ENCODE measurements at regions not wholly inside any gene's neighbourhood (a gene's known extent, or its start where the extent isn't known, plus 50 kb on each side); places are given as distances from the start of the nearest gene placed in this dataset.

DNA sequence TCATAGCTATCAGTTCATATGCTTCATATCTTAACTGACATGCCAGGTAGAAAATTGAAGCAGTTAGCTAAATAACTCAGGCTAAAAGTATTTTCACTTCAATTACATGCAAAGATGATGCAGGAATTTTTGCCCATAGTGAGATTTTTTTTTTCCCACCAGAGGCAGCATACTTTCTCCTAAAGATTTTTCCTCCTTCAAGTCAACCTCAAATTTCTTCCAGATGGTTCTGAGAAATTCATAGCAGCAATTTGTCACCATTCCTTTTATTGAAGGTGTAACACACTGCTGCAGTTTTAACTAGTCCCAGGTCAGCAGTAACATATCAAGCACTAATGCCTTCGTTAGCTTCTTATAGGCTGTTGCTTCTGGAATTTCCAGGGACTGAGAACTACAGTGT lies 141.9 kb downstream of the SUCLA2 start:
- Histone ChIP-seq H3K36me3 (replicated peaks in 1 of 2; ENCODE audit: control extremely low read depth in 1 of 2, control insufficient read depth in 1 of 2, extremely low read depth in 1 of 2, insufficient read depth in 2 of 2, low read length in 1 of 2) (no peaks in the 10 kb centered on the region), H4K20me1 (ENCODE audit: control insufficient read depth, insufficient read depth, low read length, poor library complexity, severe bottlenecking) (no peaks in the 10 kb centered on the region), H3K27me3 (replicated peaks in 1 of 4; ENCODE audit: control extremely low read depth in 1 of 4, control insufficient read depth in 3 of 4, insufficient read depth in 4 of 4, low read length in 3 of 4) (no peaks in the 10 kb centered on the region), H2AFZ (ENCODE audit: insufficient read depth, low read depth, low read length, poor library complexity, severe bottlenecking) (no peak overlapping the region), H3K9ac (ENCODE audit: low read length) (no peak overlapping the region), H3K4me2 (replicated peaks; ENCODE audit: low read depth, low read length, poor library complexity, severe bottlenecking) (no peak overlapping the region), H3K27ac (ENCODE audit: low read length in 2 of 2) (no peak overlapping the region), H3K4me1 (ENCODE audit: control insufficient read depth in 2 of 2, insufficient read depth in 2 of 2, low read length in 2 of 2) (no peaks in the 10 kb centered on the region), H3K79me2 (ENCODE audit: control insufficient read depth, insufficient read depth, low read length) (no peaks in the 10 kb centered on the region), H3K4me3 (ENCODE audit: control extremely low read depth in 1 of 5, extremely low read depth in 1 of 5, insufficient read depth in 1 of 5, low read depth in 2 of 5, low read length in 4 of 5) (no peak overlapping the region), H3K9me3 (ENCODE audit: control extremely low read depth in 1 of 3, control insufficient read depth in 2 of 3, insufficient read depth in 1 of 3, low read length in 2 of 3) (no peaks in the 10 kb centered on the region)
- TF ChIP-seq, protein P1, sequence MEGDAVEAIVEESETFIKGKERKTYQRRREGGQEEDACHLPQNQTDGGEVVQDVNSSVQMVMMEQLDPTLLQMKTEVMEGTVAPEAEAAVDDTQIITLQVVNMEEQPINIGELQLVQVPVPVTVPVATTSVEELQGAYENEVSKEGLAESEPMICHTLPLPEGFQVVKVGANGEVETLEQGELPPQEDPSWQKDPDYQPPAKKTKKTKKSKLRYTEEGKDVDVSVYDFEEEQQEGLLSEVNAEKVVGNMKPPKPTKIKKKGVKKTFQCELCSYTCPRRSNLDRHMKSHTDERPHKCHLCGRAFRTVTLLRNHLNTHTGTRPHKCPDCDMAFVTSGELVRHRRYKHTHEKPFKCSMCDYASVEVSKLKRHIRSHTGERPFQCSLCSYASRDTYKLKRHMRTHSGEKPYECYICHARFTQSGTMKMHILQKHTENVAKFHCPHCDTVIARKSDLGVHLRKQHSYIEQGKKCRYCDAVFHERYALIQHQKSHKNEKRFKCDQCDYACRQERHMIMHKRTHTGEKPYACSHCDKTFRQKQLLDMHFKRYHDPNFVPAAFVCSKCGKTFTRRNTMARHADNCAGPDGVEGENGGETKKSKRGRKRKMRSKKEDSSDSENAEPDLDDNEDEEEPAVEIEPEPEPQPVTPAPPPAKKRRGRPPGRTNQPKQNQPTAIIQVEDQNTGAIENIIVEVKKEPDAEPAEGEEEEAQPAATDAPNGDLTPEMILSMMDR (IDR thresholded peaks at IDR 0.05): no peak
- no peak for TF ChIP-seq EZH2 (IDR thresholded peaks at IDR 0.05; ENCODE audit: borderline replicate concordance, insufficient read depth, low read depth, low read length, poor library complexity, severe bottlenecking)
- intact Hi-C loops (cut with micrococcal nuclease): no loop called here
- ATAC-seq (ENCODE audit: low read depth) (no peak), DNase-seq (no peak)
- H3K4me3 Mint-ChIP-seq: no peak overlapping the region
- no peak overlapping the region for H3K27ac Mint-ChIP-seq
- H3K27me3 Mint-ChIP-seq: no peaks in the 10 kb centered on the region
- H3K9me3 Mint-ChIP-seq (ENCODE audit: insufficient read depth): peaks cover 2% of the 10 kb centered on the region
- POLR2A ChIA-PET: no interaction called here
- CTCF ChIA-PET: no interaction called here
- no peaks in the 10 kb centered on the region for H3K4me1 Mint-ChIP-seq
- WGBS (ENCODE audit: insufficient coverage): no CpG with 5 or more reads among the region's 1 CpG

DNA sequence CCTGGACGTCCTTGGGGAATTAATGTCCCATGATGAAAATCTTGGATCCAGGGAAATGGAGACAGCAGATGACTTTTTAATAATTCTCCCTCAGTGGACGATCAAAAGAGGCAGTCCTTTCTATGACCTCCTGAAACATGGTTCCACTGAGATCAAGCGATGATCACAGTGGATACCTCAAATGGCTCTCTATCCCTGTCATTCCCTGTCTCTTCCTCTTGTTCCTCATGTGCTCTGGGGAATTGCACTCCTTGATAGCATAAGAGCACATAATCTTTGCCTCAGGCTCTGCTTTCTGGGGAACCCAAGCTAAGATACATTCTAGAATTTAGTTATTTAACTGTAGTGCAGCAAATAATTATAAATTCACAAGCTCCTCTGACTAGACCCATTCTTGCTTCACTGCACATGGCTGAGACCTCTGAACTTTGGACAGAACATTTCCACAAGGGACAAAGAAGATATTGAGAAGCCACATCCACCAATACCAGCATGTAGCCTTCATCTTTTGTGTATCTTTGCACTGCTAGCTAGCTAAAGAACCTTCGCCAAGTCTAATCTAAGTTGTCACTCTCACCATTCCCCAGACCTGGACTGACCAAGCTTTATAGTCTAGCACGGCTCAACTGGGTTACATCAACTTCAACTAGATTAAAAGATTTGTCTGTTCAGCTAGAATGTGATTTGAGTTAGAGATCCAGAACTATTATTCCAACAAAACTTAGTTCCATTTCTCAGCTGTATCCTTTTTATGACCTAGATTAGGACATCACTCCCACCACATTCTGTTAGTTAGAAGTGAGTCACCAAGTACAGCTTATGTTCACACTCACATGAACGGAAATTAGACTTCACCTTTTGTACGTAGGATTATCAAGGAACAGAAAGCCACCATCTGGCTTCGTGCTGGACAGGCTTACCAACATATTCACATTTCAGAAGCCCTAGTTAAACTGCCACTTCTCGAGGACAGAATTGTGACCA lies 142.7 kb downstream of the SUCLA2 start:
- Mint-ChIP-seq H3K27ac (no peak overlapping the region), H3K4me3 (no peak overlapping the region), H3K9me3 (ENCODE audit: insufficient read depth) (peaks cover 2% of the 10 kb centered on the region), H3K27me3 (no peaks in the 10 kb centered on the region), H3K4me1 (no peaks in the 10 kb centered on the region)
- 87% methylated on average over 7 of the region's 9 CpGs for WGBS (ENCODE audit: insufficient coverage)
- POLR2A ChIA-PET: no interaction called here
- Histone ChIP-seq H2AFZ (ENCODE audit: insufficient read depth, low read depth, low read length, poor library complexity, severe bottlenecking) (no peak overlapping the region), H3K4me1 (ENCODE audit: control insufficient read depth in 2 of 2, insufficient read depth in 2 of 2, low read length in 2 of 2) (no peaks in the 10 kb centered on the region), H3K27me3 (replicated peaks in 1 of 4; ENCODE audit: control extremely low read depth in 1 of 4, control insufficient read depth in 3 of 4, insufficient read depth in 4 of 4, low read length in 3 of 4) (no peaks in the 10 kb centered on the region), H4K20me1 (ENCODE audit: control insufficient read depth, insufficient read depth, low read length, poor library complexity, severe bottlenecking) (no peaks in the 10 kb centered on the region), H3K27ac (ENCODE audit: low read length in 2 of 2) (no peak overlapping the region), H3K9me3 (ENCODE audit: control extremely low read depth in 1 of 3, control insufficient read depth in 2 of 3, insufficient read depth in 1 of 3, low read length in 2 of 3) (no peaks in the 10 kb centered on the region), H3K4me3 (ENCODE audit: control extremely low read depth in 1 of 5, extremely low read depth in 1 of 5, insufficient read depth in 1 of 5, low read depth in 2 of 5, low read length in 4 of 5) (no peak overlapping the region), H3K36me3 (replicated peaks in 1 of 2; ENCODE audit: control extremely low read depth in 1 of 2, control insufficient read depth in 1 of 2, extremely low read depth in 1 of 2, insufficient read depth in 2 of 2, low read length in 1 of 2) (no peaks in the 10 kb centered on the region), H3K79me2 (ENCODE audit: control insufficient read depth, insufficient read depth, low read length) (no peaks in the 10 kb centered on the region), H3K4me2 (replicated peaks; ENCODE audit: low read depth, low read length, poor library complexity, severe bottlenecking) (no peak overlapping the region), H3K9ac (ENCODE audit: low read length) (no peak overlapping the region)
- CTCF ChIA-PET: no interaction called here
- no peak for TF ChIP-seq EZH2 (IDR thresholded peaks at IDR 0.05; ENCODE audit: borderline replicate concordance, insufficient read depth, low read depth, low read length, poor library complexity, severe bottlenecking)
- TF ChIP-seq, protein P1 (IDR thresholded peaks at IDR 0.05): no peak
- DNase-seq (no peak), ATAC-seq (ENCODE audit: low read depth) (no peak)
- intact Hi-C loops (cut with micrococcal nuclease): no loop called here

All from B cell (primary cell).